Keratinocyte (primary cell): ENCODE measurements at regions not wholly inside any gene's neighbourhood (a gene's known extent, or its start where the extent isn't known, plus 50 kb on each side); places are given as distances from the start of the nearest gene placed in this dataset.

Experiments used
- DNase-seq: peaks from one replicate; pipeline ENCODE4 v3.0.0-alpha.2; 2011; ENCODE audit warnings: low read depth, missing footprints, low spot score
- FAIRE-seq: peaks from 2 replicates; lab custom pipeline; 2011; peaks lifted over from hg19 to GRCh38; lab: Jason Lieb, UNC
- H2AFZ ChIP-seq: 2 replicates; pipeline ENCODE4 v1.6.0; 2012; ENCODE audit warnings: low read length, control low read depth, inconsistent platforms; ENCODE audit not compliant: control insufficient read depth
- H3K27ac ChIP-seq: 2 replicates; pipeline ENCODE4 v1.5.1; 2011; ENCODE audit warnings: low read length; ENCODE audit not compliant: control insufficient read depth, insufficient read depth
- H3K27me3 ChIP-seq: 3 replicates; pipeline ENCODE4 v1.6.0; 2011; ENCODE audit warnings: low read length; ENCODE audit not compliant: control insufficient read depth, insufficient read depth; ENCODE audit errors: extremely low read depth
- H3K36me3 ChIP-seq, 2 experiments: 2 replicates in 1 of 2; 3 replicates in 1 of 2; pipeline ENCODE4 v1.5.1; 2011; ENCODE audit warnings: low read length in 2 of 2, mild to moderate bottlenecking in 1 of 2; ENCODE audit not compliant: control insufficient read depth in 2 of 2, insufficient read depth in 2 of 2; ENCODE audit errors: extremely low read depth in 1 of 2
- H3K4me1 ChIP-seq: 3 replicates; pipeline ENCODE4 v1.5.1; 2011; ENCODE audit warnings: low read length; ENCODE audit not compliant: control insufficient read depth, insufficient read depth; ENCODE audit errors: extremely low read depth
- H3K4me2 ChIP-seq: 3 replicates; pipeline ENCODE4 v1.6.0; 2011; ENCODE audit warnings: low read depth, low read length; ENCODE audit not compliant: control insufficient read depth, insufficient read depth; ENCODE audit errors: extremely low read depth
- H3K4me3 ChIP-seq, 3 experiments: fragments of 200-600 bp in 1 of 3; sonication (generic) in 1 of 3; 2 replicates in 2 of 3; 3 replicates in 1 of 3; pipeline ENCODE4 v1.5.1; 2011 to 2016; ENCODE audit warnings: low read length in 3 of 3, mild to moderate bottlenecking in 3 of 3, control low read depth in 2 of 3, inconsistent platforms in 1 of 3, low read depth in 1 of 3, mixed read lengths in 1 of 3, mixed run types in 1 of 3, moderate library complexity in 1 of 3; ENCODE audit not compliant: control insufficient read depth in 2 of 3, insufficient read depth in 2 of 3; ENCODE audit errors: extremely low read depth in 1 of 3
- H3K79me2 ChIP-seq: 2 replicates; pipeline ENCODE4 v1.6.0; 2012; ENCODE audit warnings: low read length; ENCODE audit not compliant: control insufficient read depth, insufficient read depth
- H3K9ac ChIP-seq: 3 replicates; pipeline ENCODE4 v1.6.0; 2011; ENCODE audit warnings: low read length; ENCODE audit not compliant: control insufficient read depth, insufficient read depth; ENCODE audit errors: extremely low read depth
- H3K9me1 ChIP-seq: 3 replicates; pipeline ENCODE4 v1.6.0; 2011; ENCODE audit warnings: low read length; ENCODE audit not compliant: control insufficient read depth, insufficient read depth; ENCODE audit errors: extremely low read depth
- H3K9me3 ChIP-seq: 2 replicates; pipeline ENCODE4 v1.5.1; 2012; ENCODE audit warnings: low read depth, low read length; ENCODE audit not compliant: control insufficient read depth
- H4K20me1 ChIP-seq: 3 replicates; pipeline ENCODE4 v1.6.0; 2011; ENCODE audit warnings: low read length; ENCODE audit not compliant: control insufficient read depth, insufficient read depth; ENCODE audit errors: extremely low read depth
- EZH2 ChIP-seq: IDR thresholded peaks from one replicate; pipeline ENCODE4 v1.6.1; 2012; ENCODE audit warnings: inconsistent platforms, mild to moderate bottlenecking, low read length, moderate library complexity
- dilution Hi-C: fragments of 300-500 bp; cut with MboI; formaldehyde crosslinking; loops from one replicate; pipeline ENCODE4 v1.7.0; 2020; ENCODE audit warnings: low sequenced_read_pairs; ENCODE audit not compliant: extremely low pct_ligation_motif_present
- TF ChIP-seq, protein P1 (sequence below), 3 experiments: IDR thresholded peaks in 1 of 3; conservative IDR thresholded peaks in 1 of 3; optimal IDR thresholded peaks in 1 of 3; 2 replicates in 2 of 3; 3 replicates in 1 of 3; pipeline versions ENCODE3 to v1.5.1; 2011; ENCODE audit warnings: low read length in 3 of 3, mild to moderate bottlenecking in 3 of 3, moderate library complexity in 2 of 3, control low read depth in 1 of 3, inconsistent platforms in 1 of 3; ENCODE audit not compliant: insufficient read depth in 2 of 3; ENCODE audit errors: extremely low read depth in 1 of 3

GRCh38 chr10:44463511-44464121 lies 78.7 kb upstream of the CXCL12 start:
- no peak for DNase-seq
- Histone ChIP-seq H2AFZ (no peak overlapping the region), H3K9ac (no peak overlapping the region), H3K4me2 (no peak overlapping the region), H3K9me3 (peaks cover under 1% of the 10 kb centered on the region), H4K20me1 (no peaks in the 10 kb centered on the region), H3K9me1 (no peaks in the 10 kb centered on the region), H3K27ac (no peak overlapping the region), H3K79me2 (no peaks in the 10 kb centered on the region), H3K36me3 (no peaks in the 10 kb centered on the region), H3K4me1 (no peaks in the 10 kb centered on the region), H3K27me3 (no peaks in the 10 kb centered on the region), H3K4me3 (no peak overlapping the region)
- dilution Hi-C loops = no loop called here
- TF ChIP-seq, protein P1, sequence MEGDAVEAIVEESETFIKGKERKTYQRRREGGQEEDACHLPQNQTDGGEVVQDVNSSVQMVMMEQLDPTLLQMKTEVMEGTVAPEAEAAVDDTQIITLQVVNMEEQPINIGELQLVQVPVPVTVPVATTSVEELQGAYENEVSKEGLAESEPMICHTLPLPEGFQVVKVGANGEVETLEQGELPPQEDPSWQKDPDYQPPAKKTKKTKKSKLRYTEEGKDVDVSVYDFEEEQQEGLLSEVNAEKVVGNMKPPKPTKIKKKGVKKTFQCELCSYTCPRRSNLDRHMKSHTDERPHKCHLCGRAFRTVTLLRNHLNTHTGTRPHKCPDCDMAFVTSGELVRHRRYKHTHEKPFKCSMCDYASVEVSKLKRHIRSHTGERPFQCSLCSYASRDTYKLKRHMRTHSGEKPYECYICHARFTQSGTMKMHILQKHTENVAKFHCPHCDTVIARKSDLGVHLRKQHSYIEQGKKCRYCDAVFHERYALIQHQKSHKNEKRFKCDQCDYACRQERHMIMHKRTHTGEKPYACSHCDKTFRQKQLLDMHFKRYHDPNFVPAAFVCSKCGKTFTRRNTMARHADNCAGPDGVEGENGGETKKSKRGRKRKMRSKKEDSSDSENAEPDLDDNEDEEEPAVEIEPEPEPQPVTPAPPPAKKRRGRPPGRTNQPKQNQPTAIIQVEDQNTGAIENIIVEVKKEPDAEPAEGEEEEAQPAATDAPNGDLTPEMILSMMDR (optimal IDR thresholded peaks at IDR 0.05 in 1 of 3, IDR thresholded peaks at IDR 0.05 in 1 of 3, conservative IDR thresholded peaks at IDR 0.05 in 1 of 3; ENCODE audit: extremely low read depth in 1 of 3, insufficient read depth in 2 of 3, low read length in 3 of 3) = no peak
- no peak for TF ChIP-seq EZH2
- no peak for FAIRE-seq

DNA sequence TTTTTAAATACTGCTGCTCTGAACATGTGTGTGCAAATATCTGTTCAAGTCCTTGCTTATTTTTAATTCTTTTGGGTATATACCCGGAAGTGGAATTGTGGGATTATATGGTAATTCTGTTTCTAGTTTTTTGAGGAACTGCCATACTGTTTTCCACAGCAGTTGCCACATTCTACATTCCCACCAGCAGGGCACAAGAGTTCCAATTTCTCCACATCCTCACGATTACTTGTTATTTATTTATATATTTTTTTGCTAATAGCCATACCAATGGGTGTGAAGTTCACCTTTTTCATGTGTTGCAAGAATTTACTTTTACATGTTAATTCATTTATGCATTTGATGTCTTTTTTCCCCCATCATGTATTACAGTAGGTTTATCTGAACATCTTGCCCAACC lies 79.6 kb upstream of the CXCL12 start:
- Histone ChIP-seq H3K9me1 (no peaks in the 10 kb centered on the region), H3K9ac (no peak overlapping the region), H3K79me2 (no peaks in the 10 kb centered on the region), H2AFZ (no peak overlapping the region), H4K20me1 (no peaks in the 10 kb centered on the region), H3K4me3 (no peak overlapping the region), H3K4me2 (no peak overlapping the region), H3K27me3 (no peaks in the 10 kb centered on the region), H3K4me1 (no peaks in the 10 kb centered on the region), H3K27ac (no peak overlapping the region), H3K36me3 (no peaks in the 10 kb centered on the region), H3K9me3 (no peaks in the 10 kb centered on the region)
- DNase-seq (no peak), FAIRE-seq (no peak)
- dilution Hi-C loops = no loop called here
- TF ChIP-seq EZH2 = no peak
- TF ChIP-seq, protein P1 (optimal IDR thresholded peaks at IDR 0.05 in 1 of 3, IDR thresholded peaks at IDR 0.05 in 1 of 3, conservative IDR thresholded peaks at IDR 0.05 in 1 of 3; ENCODE audit: extremely low read depth in 1 of 3, insufficient read depth in 2 of 3, low read length in 3 of 3) = no peak
